CD4-positive, alpha-beta memory T cell (primary cell): ENCODE measurements at regions not wholly inside any gene's neighbourhood (a gene's known extent, or its start where the extent isn't known, plus 50 kb on each side); places are given as distances from the start of the nearest gene placed in this dataset.

Experiments used
- CTCF ChIA-PET: fragments of 350-600 bp; sonication (Branson Sonifier 250); formaldehyde crosslinking; loops from one replicate; lab custom pipeline; 2021; ENCODE audit warnings: inconsistent platforms; ENCODE audit not compliant: partially characterized antibody; lab: Charles Lee
- POLR2A ChIA-PET: fragments of 350-600 bp; sonication (Branson Sonifier 250); formaldehyde crosslinking; loops from one replicate; lab custom pipeline; 2021; ENCODE audit not compliant: partially characterized antibody; lab: Charles Lee
- DNase-seq, 5 donors: peaks; one replicate each; pipeline versions ENCODE4 v3.0.0 to v3.0.0-alpha.2; 2020 to 2022; ENCODE audit warnings: mixed read lengths in 1 of 5
- H3K27ac ChIP-seq: one replicate; pipeline ENCODE4 v1.7.0; 2013; ENCODE audit warnings: low read depth, low read length
- H3K27me3 ChIP-seq: 2 replicates; pipeline ENCODE4 v1.7.0; 2013; ENCODE audit warnings: mild to moderate bottlenecking, low read length, moderate library complexity; ENCODE audit not compliant: insufficient read depth
- H3K36me3 ChIP-seq: 2 replicates; pipeline ENCODE4 v1.7.0; 2013; ENCODE audit warnings: mild to moderate bottlenecking, low read length, moderate library complexity; ENCODE audit not compliant: insufficient read depth
- H3K4me1 ChIP-seq: 2 replicates; pipeline ENCODE4 v1.7.0; 2013; ENCODE audit warnings: mild to moderate bottlenecking, low read length, moderate library complexity; ENCODE audit not compliant: insufficient read depth
- H3K4me3 ChIP-seq, 2 donors: one replicate each; pipeline ENCODE4 v1.7.0; 2013; ENCODE audit warnings: low read length in 2 of 2, mild to moderate bottlenecking in 1 of 2
- H3K9me3 ChIP-seq, 2 donors: one replicate each; pipeline ENCODE4 v1.7.0; 2013; ENCODE audit warnings: low read length in 2 of 2, control low read depth in 1 of 2; ENCODE audit not compliant: control insufficient read depth in 1 of 2
- H3K27ac Mint-ChIP-seq, 7 donors: one replicate each; pipeline ENCODE4 v1.8.0; 2020 to 2021; ENCODE audit warnings: mixed read lengths in 7 of 7, mild to moderate bottlenecking in 6 of 7, inconsistent platforms in 3 of 7, moderate library complexity in 3 of 7
- H3K27me3 Mint-ChIP-seq, 2 donors: one replicate each; pipeline ENCODE4 v1.8.0; 2020 to 2021; ENCODE audit warnings: mixed read lengths in 2 of 2
- H3K36me3 Mint-ChIP-seq, 2 donors: one replicate each; pipeline ENCODE4 v1.8.0; 2020 to 2021; ENCODE audit warnings: mixed read lengths in 2 of 2, inconsistent platforms in 1 of 2, mild to moderate bottlenecking in 1 of 2
- H3K4me1 Mint-ChIP-seq, 4 donors: one replicate each; pipeline ENCODE4 v1.8.0; 2020 to 2021; ENCODE audit warnings: mixed read lengths in 4 of 4, mild to moderate bottlenecking in 1 of 4
- H3K4me3 Mint-ChIP-seq, 8 donors: one replicate each; pipeline ENCODE4 v1.8.0; 2020 to 2021; ENCODE audit warnings: mixed read lengths in 8 of 8, mild to moderate bottlenecking in 7 of 8, moderate library complexity in 6 of 8, inconsistent platforms in 3 of 8
- H3K9me3 Mint-ChIP-seq, 8 donors: one replicate each; pipeline ENCODE4 v1.8.0; 2020 to 2021; ENCODE audit warnings: mixed read lengths in 8 of 8, mild to moderate bottlenecking in 5 of 8, inconsistent platforms in 3 of 8, moderate library complexity in 1 of 8
- intact Hi-C: fragments of 100-400 bp; cut with micrococcal nuclease; formaldehyde crosslinking; loops from one replicate; pipeline ENCODE4 v1.15.1; 2023

DNA sequence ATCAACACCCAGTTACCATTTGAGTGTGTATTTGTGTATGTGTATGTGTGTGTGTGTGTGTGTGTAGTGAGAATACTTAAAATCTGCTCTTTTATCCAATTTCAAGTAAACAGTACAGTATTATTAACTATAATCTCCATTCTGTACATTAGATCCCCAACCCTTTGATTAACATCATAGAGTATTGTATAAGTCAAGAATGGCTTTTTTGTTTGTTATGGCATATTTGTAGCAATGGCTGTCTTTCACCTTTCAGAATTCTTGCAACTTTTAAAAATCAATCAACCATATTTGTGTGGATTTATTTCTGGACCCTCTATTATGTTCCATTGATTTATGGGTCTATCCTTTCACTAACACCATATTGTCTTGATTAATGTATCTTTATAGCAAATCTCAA lies 779.3 kb upstream of the MIR17HG start:
- CTCF ChIA-PET = no interaction called here
- no peaks in the 10 kb centered on the region for H3K27me3 Mint-ChIP-seq

DNA sequence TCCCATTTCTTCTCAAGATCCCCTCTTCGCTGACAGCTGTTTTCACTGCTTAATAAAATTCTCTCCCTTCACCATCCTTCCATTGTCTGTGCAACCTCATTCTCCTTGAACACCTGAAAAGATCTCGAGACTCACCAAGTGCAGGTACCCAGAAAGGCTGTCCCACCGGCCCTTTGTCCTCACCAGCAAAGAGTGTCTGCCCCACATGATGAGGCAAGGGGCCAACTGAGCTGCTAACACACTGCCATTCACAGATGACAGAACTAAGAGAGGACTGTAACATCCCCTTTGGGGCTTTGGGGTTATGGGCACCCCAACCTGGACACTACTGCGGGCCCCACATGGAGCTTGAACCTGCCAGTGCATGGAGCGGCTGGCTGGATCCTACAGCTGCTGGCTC lies 771.4 kb upstream of the MIR17HG start:
- Histone ChIP-seq H3K36me3 (no peaks in the 10 kb centered on the region), H3K4me3 (no peak overlapping the region), H3K27ac (no peak overlapping the region), H3K9me3 (no peaks in the 10 kb centered on the region), H3K4me1 (no peaks in the 10 kb centered on the region), H3K27me3 (no peaks in the 10 kb centered on the region)
- peaks cover 0 to 13% (median 6%) of the 10 kb centered on the region in 8 donors for H3K9me3 Mint-ChIP-seq
- ChIA-PET CTCF (no interaction called here), POLR2A (no interaction called here)
- no peaks in the 10 kb centered on the region for H3K36me3 Mint-ChIP-seq
- no peak overlapping the region for H3K4me3 Mint-ChIP-seq
- intact Hi-C loops = no loop called here
- no peak for DNase-seq
- H3K27me3 Mint-ChIP-seq = no peaks in the 10 kb centered on the region
- H3K27ac Mint-ChIP-seq = no peak overlapping the region
- H3K4me1 Mint-ChIP-seq = no peaks in the 10 kb centered on the region

More for the DNA sequence above, 779.3 kb upstream of the MIR17HG start:
- peaks cover 0 to 7% (median 2%) of the 10 kb centered on the region in 8 donors for H3K9me3 Mint-ChIP-seq
- H3K4me1 Mint-ChIP-seq = no peaks in the 10 kb centered on the region
- no peak overlapping the region for H3K27ac Mint-ChIP-seq
- no peaks in the 10 kb centered on the region for H3K36me3 Mint-ChIP-seq
- DNase-seq = no peak
- Histone ChIP-seq H3K9me3 (no peaks in the 10 kb centered on the region), H3K36me3 (no peaks in the 10 kb centered on the region), H3K4me3 (no peak overlapping the region), H3K27me3 (no peaks in the 10 kb centered on the region), H3K27ac (no peak overlapping the region), H3K4me1 (no peaks in the 10 kb centered on the region)
- POLR2A ChIA-PET = no interaction called here
- intact Hi-C loops = no loop called here
- no peak overlapping the region for H3K4me3 Mint-ChIP-seq

DNA sequence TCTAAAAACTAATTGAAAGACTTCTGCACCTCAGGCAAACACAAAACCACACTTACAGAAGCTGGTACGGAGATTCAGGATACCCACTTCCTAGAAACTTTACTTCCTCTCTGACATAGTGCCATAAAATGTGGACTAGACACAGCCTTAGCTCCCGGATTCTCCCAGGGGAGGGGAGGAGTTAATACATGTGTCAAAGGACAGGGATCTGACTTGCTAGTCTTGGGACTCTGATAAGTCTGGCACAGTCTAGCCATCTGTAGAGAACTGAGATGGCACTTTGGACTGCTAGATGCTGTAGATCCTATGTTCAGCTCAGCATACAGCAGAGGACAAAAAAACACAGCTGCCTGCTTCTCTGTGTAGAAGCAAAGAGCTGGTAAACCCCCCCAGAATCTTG lies 769.8 kb upstream of the MIR17HG start:
- ChIA-PET POLR2A (no interaction called here), CTCF (no interaction called here)
- Mint-ChIP-seq H3K27ac (no peak overlapping the region), H3K4me3 (no peak overlapping the region), H3K4me1 (no peaks in the 10 kb centered on the region), H3K27me3 (no peaks in the 10 kb centered on the region), H3K9me3 (peaks cover 2 to 13% (median 7%) of the 10 kb centered on the region in 8 donors), H3K36me3 (no peaks in the 10 kb centered on the region)
- H3K27me3 ChIP-seq = no peaks in the 10 kb centered on the region
- DNase-seq = no peak
- H3K4me3 ChIP-seq = no peak overlapping the region
- no peaks in the 10 kb centered on the region for H3K36me3 ChIP-seq
- H3K4me1 ChIP-seq = no peaks in the 10 kb centered on the region
- intact Hi-C loops = no loop called here
- H3K27ac ChIP-seq = no peak overlapping the region
- H3K9me3 ChIP-seq = no peaks in the 10 kb centered on the region

DNA sequence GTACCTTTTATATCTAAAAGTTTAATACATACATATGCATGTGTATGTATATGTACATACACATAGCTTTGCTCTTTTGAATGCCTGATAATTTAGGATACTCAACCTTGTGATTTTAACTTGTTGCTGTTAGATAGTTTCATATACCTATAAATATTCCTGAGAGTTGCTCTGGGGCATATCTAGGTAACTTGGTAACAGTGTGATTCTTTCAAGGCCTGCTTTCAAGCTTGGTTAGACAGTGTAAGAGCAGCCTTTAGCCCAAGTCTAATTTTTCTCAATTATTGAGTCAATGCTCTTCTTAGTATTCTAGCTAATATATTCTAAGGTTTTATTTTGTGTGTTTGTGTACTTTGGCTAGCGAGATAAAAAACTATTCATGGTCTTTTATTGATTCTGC lies 762.1 kb upstream of the MIR17HG start:
- Histone ChIP-seq H3K9me3 (no peaks in the 10 kb centered on the region), H3K4me1 (no peaks in the 10 kb centered on the region), H3K4me3 (no peak overlapping the region), H3K27ac (no peak overlapping the region), H3K27me3 (no peaks in the 10 kb centered on the region), H3K36me3 (no peaks in the 10 kb centered on the region)
- Mint-ChIP-seq H3K36me3 (no peaks in the 10 kb centered on the region), H3K27me3 (no peaks in the 10 kb centered on the region), H3K4me1 (no peaks in the 10 kb centered on the region), H3K4me3 (no peak overlapping the region), H3K9me3 (peaks cover 0 to 12% (median 7%) of the 10 kb centered on the region in 8 donors), H3K27ac (no peak overlapping the region)
- DNase-seq = no peak
- ChIA-PET CTCF (no interaction called here), POLR2A (no interaction called here)
- intact Hi-C loops = no loop called here

DNA sequence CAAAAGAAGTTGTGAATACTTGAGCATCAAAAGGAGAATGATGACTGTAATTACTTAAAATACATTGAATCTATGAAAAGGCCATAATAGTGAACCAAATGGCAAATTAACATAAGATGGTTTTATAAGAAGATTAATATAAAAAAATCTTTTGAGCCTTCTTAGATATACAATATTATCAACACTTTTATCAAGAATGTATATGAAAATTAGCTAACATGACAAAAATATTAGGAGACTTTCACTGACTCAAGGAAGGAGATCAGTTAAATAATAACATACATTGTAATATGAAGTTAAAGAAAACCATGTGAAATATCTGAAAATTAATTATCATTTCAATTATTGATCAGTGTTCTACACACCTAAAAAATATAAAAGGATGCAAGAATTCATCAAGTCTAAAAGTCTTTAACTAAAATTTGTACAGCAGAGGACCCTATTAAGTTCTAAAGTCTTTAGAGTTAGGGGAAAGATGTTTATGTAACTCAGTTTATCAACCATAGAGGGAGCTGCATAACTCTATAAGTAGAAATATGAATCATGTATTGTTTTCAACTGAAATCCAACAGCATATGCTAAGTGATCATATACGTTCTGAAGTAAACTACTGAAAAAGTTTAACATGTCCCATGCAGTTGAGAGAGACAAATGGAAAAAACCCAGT lies 756.1 kb upstream of the MIR17HG start:
- DNase-seq = no peak
- POLR2A ChIA-PET = no interaction called here
- no peaks in the 10 kb centered on the region for H3K27me3 Mint-ChIP-seq

DNA sequence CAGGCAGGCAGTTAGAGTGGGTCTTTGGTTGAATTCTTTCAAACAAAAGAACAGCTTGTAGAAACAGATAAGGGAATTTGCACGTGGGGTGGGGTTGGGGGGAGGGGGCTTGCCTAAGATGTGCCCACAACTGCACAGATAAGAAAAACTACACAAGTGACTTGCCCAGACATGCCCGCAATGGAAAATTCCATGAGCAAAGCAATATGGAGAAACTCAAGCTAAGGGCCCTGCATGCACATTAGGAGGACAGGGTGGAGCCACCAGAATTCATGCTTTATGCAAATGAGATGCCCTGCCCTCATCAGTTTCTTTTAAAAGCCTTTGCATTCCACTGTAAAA lies 755.6 kb upstream of the MIR17HG start:
- H3K27me3 Mint-ChIP-seq = no peaks in the 10 kb centered on the region
- no peak overlapping the region for H3K27ac Mint-ChIP-seq
- H3K4me3 Mint-ChIP-seq = no peak overlapping the region
- H3K9me3 Mint-ChIP-seq = peaks cover 0 to 11% (median 6%) of the 10 kb centered on the region in 8 donors
- no peak overlapping the region for H3K4me3 ChIP-seq
- no peaks in the 10 kb centered on the region for H3K4me1 ChIP-seq
- POLR2A ChIA-PET = no interaction called here
- H3K27ac ChIP-seq = no peak overlapping the region
- intact Hi-C loops = no loop called here
- CTCF ChIA-PET = no interaction called here
- no peaks in the 10 kb centered on the region for H3K27me3 ChIP-seq
- no peaks in the 10 kb centered on the region for H3K36me3 Mint-ChIP-seq
- DNase-seq = no peak
- H3K36me3 ChIP-seq = no peaks in the 10 kb centered on the region
- no peaks in the 10 kb centered on the region for H3K4me1 Mint-ChIP-seq
- no peaks in the 10 kb centered on the region for H3K9me3 ChIP-seq

More for the DNA sequence above, 756.1 kb upstream of the MIR17HG start:
- peaks cover 0 to 11% (median 6%) of the 10 kb centered on the region in 8 donors for H3K9me3 Mint-ChIP-seq
- Histone ChIP-seq H3K27me3 (no peaks in the 10 kb centered on the region), H3K27ac (no peak overlapping the region), H3K9me3 (no peaks in the 10 kb centered on the region), H3K4me1 (no peaks in the 10 kb centered on the region), H3K36me3 (no peaks in the 10 kb centered on the region), H3K4me3 (no peak overlapping the region)
- H3K27ac Mint-ChIP-seq = no peak overlapping the region
- intact Hi-C loops = no loop called here
- CTCF ChIA-PET = no interaction called here
- H3K4me1 Mint-ChIP-seq = no peaks in the 10 kb centered on the region
- no peaks in the 10 kb centered on the region for H3K36me3 Mint-ChIP-seq
- no peak overlapping the region for H3K4me3 Mint-ChIP-seq

DNA sequence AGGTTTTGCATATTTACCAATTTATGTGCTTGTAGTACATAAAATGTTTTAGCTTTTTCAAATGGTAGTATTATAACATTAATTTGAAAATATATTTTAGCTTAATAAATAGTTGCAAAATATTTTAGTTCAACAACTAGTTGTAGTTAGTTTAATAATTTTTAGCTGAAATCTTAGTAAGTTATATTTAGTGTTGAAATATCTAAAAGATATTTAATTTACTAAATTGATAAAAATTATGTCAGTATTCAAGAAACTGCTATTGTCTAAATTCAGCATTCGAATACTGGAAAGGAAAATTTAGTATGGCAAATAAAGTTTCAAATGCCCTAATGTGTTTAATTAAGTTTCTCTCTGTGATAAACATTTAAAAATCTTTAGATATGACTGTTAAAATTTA lies 754.5 kb upstream of the MIR17HG start:
- ChIA-PET POLR2A (no interaction called here), CTCF (no interaction called here)
- no peaks in the 10 kb centered on the region for H3K27me3 ChIP-seq
- no peak overlapping the region for H3K27ac ChIP-seq
- Mint-ChIP-seq H3K27me3 (no peaks in the 10 kb centered on the region), H3K27ac (no peak overlapping the region), H3K36me3 (no peaks in the 10 kb centered on the region), H3K4me1 (no peaks in the 10 kb centered on the region), H3K4me3 (no peak overlapping the region), H3K9me3 (peaks cover 0 to 9% (median 5%) of the 10 kb centered on the region in 8 donors)
- H3K4me3 ChIP-seq = no peak overlapping the region
- intact Hi-C loops = no loop called here
- no peaks in the 10 kb centered on the region for H3K36me3 ChIP-seq
- DNase-seq = no peak
- H3K4me1 ChIP-seq = no peaks in the 10 kb centered on the region
- no peaks in the 10 kb centered on the region for H3K9me3 ChIP-seq

DNA sequence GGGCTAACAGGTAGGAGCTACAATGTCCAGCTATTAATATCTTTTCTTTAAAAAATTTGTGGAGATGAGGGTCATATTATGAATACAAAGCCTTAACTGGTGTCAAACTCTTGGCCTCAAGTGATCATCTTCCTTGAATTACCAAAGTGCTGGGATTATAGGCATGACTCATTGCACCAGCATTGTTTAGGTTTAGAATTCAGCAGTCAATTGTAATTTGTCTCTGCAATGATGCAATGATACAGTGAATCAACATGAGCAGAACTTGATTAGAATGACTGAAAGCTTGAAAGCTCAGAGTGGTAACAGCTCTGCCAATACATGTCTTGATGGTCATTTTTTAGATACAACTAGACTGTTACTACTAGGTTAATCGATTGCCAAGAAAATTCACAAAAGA lies 752.8 kb upstream of the MIR17HG start:
- DNase-seq = no peak
- Mint-ChIP-seq H3K27me3 (no peaks in the 10 kb centered on the region), H3K36me3 (no peaks in the 10 kb centered on the region), H3K27ac (no peak overlapping the region), H3K9me3 (peaks cover 0 to 9% (median 8%) of the 10 kb centered on the region in 8 donors), H3K4me3 (no peak overlapping the region), H3K4me1 (no peaks in the 10 kb centered on the region)
- H3K9me3 ChIP-seq = no peaks in the 10 kb centered on the region
- intact Hi-C loops = no loop called here
- no peak overlapping the region for H3K27ac ChIP-seq
- ChIA-PET POLR2A (no interaction called here), CTCF (no interaction called here)
- H3K4me3 ChIP-seq = no peak overlapping the region
- H3K4me1 ChIP-seq = no peaks in the 10 kb centered on the region
- H3K36me3 ChIP-seq = no peaks in the 10 kb centered on the region
- H3K27me3 ChIP-seq = no peaks in the 10 kb centered on the region
